Body of pancreas (tissue), 4 donors: ENCODE measurements at regions not wholly inside any gene's neighbourhood (a gene's known extent, or its start where the extent isn't known, plus 50 kb on each side); places are given as distances from the start of the nearest gene placed in this dataset.

Experiments used
- POLR2A ChIP-seq, 3 donors: fragments of 450-650 bp; IDR thresholded peaks; one replicate each; pipeline ENCODE4 v1.6.1; 2016; ENCODE audit warnings: antibody characterized with exemption in 3 of 3, mild to moderate bottlenecking in 2 of 3
- TF ChIP-seq, protein P1 (sequence below), 7 experiments: fragments of 450-650 bp in 4 of 7; fragments of 200-600 bp in 3 of 7; sonication (generic) in 3 of 7; IDR thresholded peaks; one replicate each; pipeline ENCODE4 v1.5.1; 2016 to 2019; ENCODE audit warnings: antibody characterized with exemption in 7 of 7

DNA sequence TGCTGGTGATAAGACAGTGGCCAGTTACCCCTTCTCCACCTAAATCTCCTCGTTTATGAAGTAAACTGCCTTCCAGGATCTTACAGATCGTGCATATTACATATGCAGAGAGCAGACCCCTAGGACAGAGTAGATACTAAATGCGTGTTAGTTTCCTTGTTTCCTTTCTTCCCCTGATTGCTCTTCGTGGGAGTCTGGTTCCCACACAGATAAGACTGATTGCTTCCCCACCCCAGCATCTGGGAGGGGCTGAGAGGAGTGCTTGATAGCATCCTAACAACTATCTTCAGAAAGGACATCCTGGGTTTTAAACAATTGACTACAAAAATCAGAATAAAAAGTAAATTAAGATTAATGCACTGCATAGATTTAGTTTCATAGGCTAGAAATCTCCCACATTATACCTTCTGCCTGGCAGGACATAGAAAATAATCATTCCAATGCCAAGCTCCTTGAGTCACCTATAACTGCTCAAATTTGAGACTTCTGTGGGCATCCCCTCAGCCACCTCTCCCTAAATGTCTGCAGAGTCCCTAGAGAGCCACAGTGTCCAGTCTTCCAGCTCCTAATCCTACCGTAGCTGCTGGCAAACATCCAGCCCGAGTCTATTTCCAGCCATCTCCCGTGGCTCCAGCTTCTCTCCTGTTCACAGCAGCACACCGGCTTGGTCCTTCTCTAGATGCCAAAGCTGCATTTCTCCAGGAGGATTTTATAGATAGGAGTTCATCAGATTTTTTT lies 128.3 kb downstream of the LRRC30 start:
- TF ChIP-seq, protein P1, sequence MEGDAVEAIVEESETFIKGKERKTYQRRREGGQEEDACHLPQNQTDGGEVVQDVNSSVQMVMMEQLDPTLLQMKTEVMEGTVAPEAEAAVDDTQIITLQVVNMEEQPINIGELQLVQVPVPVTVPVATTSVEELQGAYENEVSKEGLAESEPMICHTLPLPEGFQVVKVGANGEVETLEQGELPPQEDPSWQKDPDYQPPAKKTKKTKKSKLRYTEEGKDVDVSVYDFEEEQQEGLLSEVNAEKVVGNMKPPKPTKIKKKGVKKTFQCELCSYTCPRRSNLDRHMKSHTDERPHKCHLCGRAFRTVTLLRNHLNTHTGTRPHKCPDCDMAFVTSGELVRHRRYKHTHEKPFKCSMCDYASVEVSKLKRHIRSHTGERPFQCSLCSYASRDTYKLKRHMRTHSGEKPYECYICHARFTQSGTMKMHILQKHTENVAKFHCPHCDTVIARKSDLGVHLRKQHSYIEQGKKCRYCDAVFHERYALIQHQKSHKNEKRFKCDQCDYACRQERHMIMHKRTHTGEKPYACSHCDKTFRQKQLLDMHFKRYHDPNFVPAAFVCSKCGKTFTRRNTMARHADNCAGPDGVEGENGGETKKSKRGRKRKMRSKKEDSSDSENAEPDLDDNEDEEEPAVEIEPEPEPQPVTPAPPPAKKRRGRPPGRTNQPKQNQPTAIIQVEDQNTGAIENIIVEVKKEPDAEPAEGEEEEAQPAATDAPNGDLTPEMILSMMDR (IDR thresholded peaks at IDR 0.05) = no peak
- TF ChIP-seq POLR2A (IDR thresholded peaks at IDR 0.05) = no peak
